ENCODE measurements at regions not wholly inside any gene's neighbourhood (a gene's known extent, or its start where the extent isn't known, plus 50 kb on each side); places are given as distances from the start of the nearest gene placed in this dataset.

DNA sequence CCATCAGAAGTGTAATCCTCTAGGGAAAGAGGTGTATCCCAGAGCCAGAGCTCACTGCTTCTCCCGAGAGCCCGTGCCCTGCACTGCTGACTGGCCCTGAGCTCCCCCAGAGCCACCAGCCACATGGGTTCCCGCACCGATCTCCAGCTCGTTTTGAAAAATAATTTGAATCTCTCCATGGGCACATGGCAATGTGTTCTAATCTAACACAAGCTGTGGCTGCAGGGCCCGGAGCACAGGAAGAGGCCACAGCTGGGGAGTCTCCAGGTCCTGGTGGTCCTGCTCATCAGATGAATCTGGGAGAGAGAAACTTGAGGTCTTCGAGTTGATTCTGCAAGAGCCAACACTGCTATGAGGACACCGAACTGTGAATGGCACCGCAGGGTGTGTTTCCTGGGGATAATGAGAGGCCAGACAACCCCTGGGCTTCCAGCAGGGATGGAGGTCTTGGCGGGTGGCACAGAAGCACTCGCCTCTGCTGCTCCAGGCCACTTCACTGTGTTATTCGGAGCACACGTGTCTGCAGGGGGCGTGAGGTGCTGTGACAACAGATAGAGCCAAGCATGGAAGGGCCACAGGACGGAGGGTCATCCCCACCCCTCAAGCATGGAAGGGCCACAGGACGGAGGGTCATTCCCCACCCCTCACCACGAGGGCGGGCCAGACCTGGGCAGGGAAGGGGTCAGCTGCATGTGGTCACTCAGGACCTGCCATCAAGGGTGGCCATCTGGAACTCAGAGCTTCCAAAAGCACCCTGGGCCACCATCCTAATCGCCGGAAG lies 196.8 kb downstream of the NDUFA10 start (continued):
- TF ChIP-seq, protein P1, sequence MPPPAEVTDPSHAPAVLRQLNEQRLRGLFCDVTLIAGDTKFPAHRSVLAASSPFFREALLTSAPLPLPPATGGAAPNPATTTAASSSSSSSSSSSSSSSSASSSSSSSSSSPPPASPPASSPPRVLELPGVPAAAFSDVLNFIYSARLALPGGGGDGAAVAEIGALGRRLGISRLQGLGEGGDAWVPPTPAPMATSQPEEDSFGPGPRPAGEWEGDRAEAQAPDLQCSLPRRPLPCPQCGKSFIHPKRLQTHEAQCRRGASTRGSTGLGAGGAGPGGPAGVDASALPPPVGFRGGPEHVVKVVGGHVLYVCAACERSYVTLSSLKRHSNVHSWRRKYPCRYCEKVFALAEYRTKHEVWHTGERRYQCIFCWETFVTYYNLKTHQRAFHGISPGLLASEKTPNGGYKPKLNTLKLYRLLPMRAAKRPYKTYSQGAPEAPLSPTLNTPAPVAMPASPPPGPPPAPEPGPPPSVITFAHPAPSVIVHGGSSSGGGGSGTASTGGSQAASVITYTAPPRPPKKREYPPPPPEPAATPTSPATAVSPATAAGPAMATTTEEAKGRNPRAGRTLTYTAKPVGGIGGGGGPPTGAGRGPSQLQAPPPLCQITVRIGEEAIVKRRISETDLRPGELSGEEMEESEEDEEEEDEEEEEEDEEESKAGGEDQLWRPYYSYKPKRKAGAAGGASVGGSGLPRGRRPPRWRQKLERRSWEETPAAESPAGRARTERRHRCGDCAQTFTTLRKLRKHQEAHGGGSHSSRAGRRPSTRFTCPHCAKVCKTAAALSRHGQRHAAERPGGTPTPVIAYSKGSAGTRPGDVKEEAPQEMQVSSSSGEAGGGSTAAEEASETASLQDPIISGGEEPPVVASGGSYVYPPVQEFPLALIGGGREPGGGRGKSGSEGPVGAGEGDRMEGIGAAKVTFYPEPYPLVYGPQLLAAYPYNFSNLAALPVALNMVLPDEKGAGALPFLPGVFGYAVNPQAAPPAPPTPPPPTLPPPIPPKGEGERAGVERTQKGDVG (CRISPR knock-in tag; IDR thresholded peaks at IDR 0.05) = no peak
- no peak for TF ChIP-seq TAF1 (IDR thresholded peaks at IDR 0.05; ENCODE audit: borderline replicate concordance, low read depth, low read length)
- no peak for TF ChIP-seq SRF (IDR thresholded peaks at IDR 0.05; ENCODE audit: low read depth in 2 of 2, low read length in 2 of 2)
- no peak for TF ChIP-seq ETV6 (conservative IDR thresholded peaks at IDR 0.05 in 1 of 2, IDR thresholded peaks at IDR 0.05 in 1 of 2; ENCODE audit: borderline replicate concordance in 1 of 2, low read depth in 1 of 2)
- no peak for TF ChIP-seq GATAD2B (conservative IDR thresholded peaks at IDR 0.05; ENCODE audit: low read depth)
- TF ChIP-seq, protein P2, sequence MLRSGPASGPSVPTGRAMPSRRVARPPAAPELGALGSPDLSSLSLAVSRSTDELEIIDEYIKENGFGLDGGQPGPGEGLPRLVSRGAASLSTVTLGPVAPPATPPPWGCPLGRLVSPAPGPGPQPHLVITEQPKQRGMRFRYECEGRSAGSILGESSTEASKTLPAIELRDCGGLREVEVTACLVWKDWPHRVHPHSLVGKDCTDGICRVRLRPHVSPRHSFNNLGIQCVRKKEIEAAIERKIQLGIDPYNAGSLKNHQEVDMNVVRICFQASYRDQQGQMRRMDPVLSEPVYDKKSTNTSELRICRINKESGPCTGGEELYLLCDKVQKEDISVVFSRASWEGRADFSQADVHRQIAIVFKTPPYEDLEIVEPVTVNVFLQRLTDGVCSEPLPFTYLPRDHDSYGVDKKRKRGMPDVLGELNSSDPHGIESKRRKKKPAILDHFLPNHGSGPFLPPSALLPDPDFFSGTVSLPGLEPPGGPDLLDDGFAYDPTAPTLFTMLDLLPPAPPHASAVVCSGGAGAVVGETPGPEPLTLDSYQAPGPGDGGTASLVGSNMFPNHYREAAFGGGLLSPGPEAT (IDR thresholded peaks at IDR 0.05; ENCODE audit: low read depth) = no peak

DNA sequence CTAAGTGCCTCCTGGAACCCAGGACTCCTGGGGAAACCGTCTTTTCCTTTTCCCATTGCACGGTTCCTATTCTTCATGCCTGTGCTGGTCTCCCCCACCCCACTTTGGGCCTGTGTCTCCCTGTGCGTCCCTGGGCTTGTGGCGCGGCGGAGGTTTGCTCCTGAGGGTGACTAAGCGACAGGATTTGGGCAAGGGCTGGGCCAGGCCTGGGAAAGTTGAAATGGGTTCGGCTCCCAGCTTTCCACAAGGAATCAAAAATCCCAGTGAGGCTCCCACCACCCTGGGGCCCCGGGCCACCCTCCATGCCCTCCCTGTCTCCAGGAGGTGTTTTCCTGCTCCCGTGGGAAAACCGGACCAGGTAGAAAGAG lies 197.6 kb downstream of the NDUFA10 start:
- Histone ChIP-seq H3K4me2 (ENCODE audit: control insufficient read depth, insufficient read depth) (no peak overlapping the region), H3K9ac (ENCODE audit: control insufficient read depth, insufficient read depth, low read length) (no peak overlapping the region), H3K9me3 (replicated peaks; ENCODE audit: control insufficient read depth, insufficient read depth, low read length) (no peaks in the 10 kb centered on the region; the same call in 2 of the 3 replicates), H3K27me3 (replicated peaks in 1 of 2; ENCODE audit: control insufficient read depth in 2 of 2, insufficient read depth in 2 of 2, low read length in 1 of 2) (no peaks in the 10 kb centered on the region), H3K36me3 (ENCODE audit: control insufficient read depth in 2 of 2, insufficient read depth in 2 of 2, low read length in 1 of 2) (no peaks in the 10 kb centered on the region), H3K79me2 (ENCODE audit: control insufficient read depth, insufficient read depth, low read length) (no peaks in the 10 kb centered on the region), H4K20me1 (ENCODE audit: control insufficient read depth, insufficient read depth) (no peaks in the 10 kb centered on the region), H3K4me3 (no peak overlapping the region), H3K27ac (ENCODE audit: control insufficient read depth, insufficient read depth) (no peak overlapping the region), H2AFZ (ENCODE audit: control insufficient read depth, low read depth, low read length) (no peak overlapping the region), H3K4me1 (ENCODE audit: control insufficient read depth, insufficient read depth, low read length) (no peaks in the 10 kb centered on the region)
- ATAC-seq = no peak
- CTCF ChIA-PET = no interaction called here
- POLR2A ChIA-PET = no interaction called here
- in situ Hi-C loops (cut with MboI) (no loop called here), intact Hi-C loops (cut with micrococcal nuclease; ENCODE audit: unreplicated experiment) (no loop called here)
- no peak for FAIRE-seq
- no peak for DNase-seq (ENCODE audit: low read depth, low spot score)
- BruUV-seq (replicated peaks) = no TSS peak
- SMC1A ChIA-PET (ENCODE audit: uncharacterized antibody, unreplicated experiment) = no interaction called here
- 44% methylated on average over 11 of the region's 11 CpGs for WGBS (ENCODE audit: insufficient coverage, insufficient replicate concordance, low lambda C conversion rate, missing lambda C conversion rate)
- RAD21 ChIA-PET (ENCODE audit: unreplicated experiment) = no interaction called here
- TF ChIP-seq JUNB (IDR thresholded peaks at IDR 0.05) (no peak), TAF1 (IDR thresholded peaks at IDR 0.05; ENCODE audit: borderline replicate concordance, low read depth, low read length) (no peak), NFXL1 (IDR thresholded peaks at IDR 0.05; ENCODE audit: borderline replicate concordance) (no peak), NFYB (IDR thresholded peaks at IDR 0.05; ENCODE audit: insufficient read depth, low read depth, low read length) (no peak), POLR2A (IDR thresholded peaks at IDR 0.05; ENCODE audit: low read depth, low read length) (no peak), SIN3A (IDR thresholded peaks at IDR 0.05; ENCODE audit: low read depth, low read length) (no peak), MYC (IDR thresholded peaks at IDR 0.05; ENCODE audit: insufficient read depth, insufficient read length, insufficient replicate concordance, low read length, severe bottlenecking) (no peak), HDAC6 (IDR thresholded peaks at IDR 0.05; ENCODE audit: unreplicated experiment) (no peak), KDM1A (IDR thresholded peaks at IDR 0.05; ENCODE audit: borderline replicate concordance) (no peak), CREM (IDR thresholded peaks at IDR 0.05; ENCODE audit: low read depth) (no peak)
- TF ChIP-seq, protein P3, sequence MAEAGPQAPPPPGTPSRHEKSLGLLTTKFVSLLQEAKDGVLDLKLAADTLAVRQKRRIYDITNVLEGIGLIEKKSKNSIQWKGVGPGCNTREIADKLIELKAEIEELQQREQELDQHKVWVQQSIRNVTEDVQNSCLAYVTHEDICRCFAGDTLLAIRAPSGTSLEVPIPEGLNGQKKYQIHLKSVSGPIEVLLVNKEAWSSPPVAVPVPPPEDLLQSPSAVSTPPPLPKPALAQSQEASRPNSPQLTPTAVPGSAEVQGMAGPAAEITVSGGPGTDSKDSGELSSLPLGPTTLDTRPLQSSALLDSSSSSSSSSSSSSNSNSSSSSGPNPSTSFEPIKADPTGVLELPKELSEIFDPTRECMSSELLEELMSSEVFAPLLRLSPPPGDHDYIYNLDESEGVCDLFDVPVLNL (IDR thresholded peaks at IDR 0.05; ENCODE audit: low read depth, low read length) = no peak

All from GM12878 (cell line).